Left lung (tissue), 4 donors: ENCODE measurements at regions not wholly inside any gene's neighbourhood (a gene's known extent, or its start where the extent isn't known, plus 50 kb on each side); places are given as distances from the start of the nearest gene placed in this dataset.
A peak's percentile ranks its signal among the peaks of the same experiment; 100 is the strongest.

Experiments used
- ATAC-seq: fragments of 200-7000 bp; cut with Tn5 transposase; one replicate; pipeline ENCODE4 v1.9.1; 2020; ENCODE audit warnings: moderate library complexity
- DNase-seq, 4 donors: peaks; one replicate each; pipeline ENCODE4 v3.0.0-alpha.2; 2013 to 2020
- H3K27ac ChIP-seq, 2 donors: fragments of 200-600 bp; sonication (generic) in 1 of 2; one replicate each; pipeline versions ENCODE4 v1.5.0 to v1.8.0; 2020 to 2021
- H3K27me3 ChIP-seq, 2 donors: fragments of 200-600 bp; sonication (generic) in 1 of 2; one replicate each; pipeline versions ENCODE4 v1.5.0 to v1.8.0; 2020 to 2021
- H3K36me3 ChIP-seq, 2 donors: fragments of 200-600 bp; sonication (generic) in 1 of 2; one replicate each; pipeline versions ENCODE4 v1.5.0 to v1.8.0; 2020 to 2021
- H3K4me1 ChIP-seq, 2 donors: fragments of 200-600 bp; one replicate each; pipeline ENCODE4 v1.8.0; 2021
- H3K4me3 ChIP-seq, 2 donors: fragments of 200-600 bp; sonication (generic) in 1 of 2; one replicate each; pipeline versions ENCODE4 v1.5.0 to v1.8.0; 2020 to 2021; ENCODE audit warnings: mild to moderate bottlenecking in 1 of 2
- H3K9me3 ChIP-seq, 2 donors: fragments of 200-600 bp; sonication (generic) in 1 of 2; one replicate each; pipeline versions ENCODE4 v1.5.0 to v1.8.0; 2020 to 2021
- intact Hi-C, 2 donors: fragments of 100-400 bp; cut with DNase I; formaldehyde crosslinking; loops; one replicate each; pipeline versions ENCODE4 v1.11.2 to v1.14.2; 2022
- TF ChIP-seq, protein P1 (sequence below), 2 donors: fragments of 200-600 bp; sonication (generic) in 1 of 2; IDR thresholded peaks; one replicate each; pipeline versions ENCODE4 v1.5.0 to v1.8.0; 2021; ENCODE audit warnings: antibody characterized with exemption in 2 of 2
- donor health status: DM: no; HTN: yes; CAD: no.
- donor health status: DM: no; HTN: no; CAD: no.

DNA sequence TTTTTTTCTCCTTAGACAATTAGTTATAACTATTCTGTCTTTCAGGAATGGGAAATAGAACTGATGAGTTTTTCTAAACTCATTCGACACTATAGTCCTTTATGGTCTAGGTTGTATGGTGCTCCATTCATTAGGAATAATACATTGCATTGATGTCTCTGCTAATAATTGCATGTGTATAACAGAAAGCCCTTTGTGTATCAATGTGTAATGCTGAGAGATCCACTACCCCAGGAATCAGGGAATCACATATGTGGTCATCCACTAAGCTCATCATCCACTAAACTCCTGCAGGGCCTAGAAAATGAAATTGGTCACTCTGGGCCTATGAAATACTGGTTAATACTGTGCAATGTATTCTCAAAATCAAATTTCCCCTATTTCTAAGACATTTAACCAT is 242.0 kb upstream of the CDH18 start:
- Histone ChIP-seq H3K4me1 (no peaks in the 10 kb centered on the region), H3K4me3 (no peak overlapping the region), H3K9me3 (no peaks in the 10 kb centered on the region), H3K36me3 (no peaks in the 10 kb centered on the region), H3K27me3 (no peaks in the 10 kb centered on the region), H3K27ac (no peak overlapping the region)
- DNase-seq (no peak), ATAC-seq (no peak)
- TF ChIP-seq, protein P1, sequence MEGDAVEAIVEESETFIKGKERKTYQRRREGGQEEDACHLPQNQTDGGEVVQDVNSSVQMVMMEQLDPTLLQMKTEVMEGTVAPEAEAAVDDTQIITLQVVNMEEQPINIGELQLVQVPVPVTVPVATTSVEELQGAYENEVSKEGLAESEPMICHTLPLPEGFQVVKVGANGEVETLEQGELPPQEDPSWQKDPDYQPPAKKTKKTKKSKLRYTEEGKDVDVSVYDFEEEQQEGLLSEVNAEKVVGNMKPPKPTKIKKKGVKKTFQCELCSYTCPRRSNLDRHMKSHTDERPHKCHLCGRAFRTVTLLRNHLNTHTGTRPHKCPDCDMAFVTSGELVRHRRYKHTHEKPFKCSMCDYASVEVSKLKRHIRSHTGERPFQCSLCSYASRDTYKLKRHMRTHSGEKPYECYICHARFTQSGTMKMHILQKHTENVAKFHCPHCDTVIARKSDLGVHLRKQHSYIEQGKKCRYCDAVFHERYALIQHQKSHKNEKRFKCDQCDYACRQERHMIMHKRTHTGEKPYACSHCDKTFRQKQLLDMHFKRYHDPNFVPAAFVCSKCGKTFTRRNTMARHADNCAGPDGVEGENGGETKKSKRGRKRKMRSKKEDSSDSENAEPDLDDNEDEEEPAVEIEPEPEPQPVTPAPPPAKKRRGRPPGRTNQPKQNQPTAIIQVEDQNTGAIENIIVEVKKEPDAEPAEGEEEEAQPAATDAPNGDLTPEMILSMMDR (IDR thresholded peaks at IDR 0.05): no peak
- intact Hi-C loops: no loop called here

DNA sequence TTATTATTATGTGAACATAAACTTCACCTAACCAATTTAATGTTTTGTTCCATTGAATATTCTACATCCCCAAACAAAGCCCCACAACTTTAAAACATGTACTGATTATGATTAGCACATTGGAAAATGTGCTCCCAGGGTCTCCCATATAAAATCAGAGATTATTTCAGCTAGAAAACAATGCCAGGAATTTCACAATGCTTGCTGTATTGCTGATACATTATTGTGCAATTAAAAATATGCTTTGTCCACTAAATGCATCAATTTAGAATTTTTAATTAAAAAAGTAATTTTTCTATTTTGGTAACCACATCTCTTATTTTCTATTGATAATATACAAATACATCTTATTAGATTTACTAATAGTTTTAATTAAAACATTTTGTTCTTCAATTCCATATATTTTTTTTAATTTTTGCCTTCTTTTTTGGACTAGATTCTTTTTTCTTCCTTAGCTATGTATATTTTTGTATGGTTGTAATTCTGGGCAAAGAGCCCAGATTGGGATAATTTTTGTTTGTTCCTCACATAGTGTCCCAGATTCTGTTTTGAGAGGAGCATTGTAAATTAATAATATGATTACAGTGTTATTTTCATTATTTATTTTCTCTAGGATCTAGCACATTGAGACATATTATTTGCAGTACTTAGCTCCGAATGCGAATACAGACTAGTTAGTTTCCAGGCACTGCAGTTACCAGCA is 241.5 kb upstream of the CDH18 start:
- DNase-seq: peak in 2 of 4 donors; percentile 48 to 66
- TF ChIP-seq, protein P1 (IDR thresholded peaks at IDR 0.05): no peak
- Histone ChIP-seq H3K27ac (no peak overlapping the region), H3K36me3 (no peaks in the 10 kb centered on the region), H3K27me3 (no peaks in the 10 kb centered on the region), H3K4me1 (no peaks in the 10 kb centered on the region), H3K9me3 (no peaks in the 10 kb centered on the region), H3K4me3 (no peak overlapping the region)
- no peak for ATAC-seq
- intact Hi-C loops: no loop called here

DNA sequence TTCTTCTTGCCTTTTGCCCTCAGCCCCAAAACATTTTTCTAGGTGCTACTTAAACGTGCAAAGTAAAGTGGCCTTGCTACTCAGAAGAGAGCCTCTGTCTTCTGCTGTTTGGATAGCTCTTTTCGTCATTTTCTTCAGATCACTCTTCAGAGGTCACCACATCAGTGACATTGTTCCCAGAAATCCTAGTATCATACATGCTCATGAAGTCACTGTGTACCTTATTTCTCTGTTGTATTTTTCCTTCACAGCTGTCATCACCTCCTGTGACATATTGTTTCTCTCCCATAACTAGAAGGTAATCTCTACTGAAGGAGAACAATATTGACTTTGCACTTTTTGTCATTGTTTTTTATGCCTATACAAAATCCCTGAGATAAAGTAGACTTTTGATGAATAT is 237.0 kb upstream of the CDH18 start:
- TF ChIP-seq, protein P1 (IDR thresholded peaks at IDR 0.05): no peak

DNA sequence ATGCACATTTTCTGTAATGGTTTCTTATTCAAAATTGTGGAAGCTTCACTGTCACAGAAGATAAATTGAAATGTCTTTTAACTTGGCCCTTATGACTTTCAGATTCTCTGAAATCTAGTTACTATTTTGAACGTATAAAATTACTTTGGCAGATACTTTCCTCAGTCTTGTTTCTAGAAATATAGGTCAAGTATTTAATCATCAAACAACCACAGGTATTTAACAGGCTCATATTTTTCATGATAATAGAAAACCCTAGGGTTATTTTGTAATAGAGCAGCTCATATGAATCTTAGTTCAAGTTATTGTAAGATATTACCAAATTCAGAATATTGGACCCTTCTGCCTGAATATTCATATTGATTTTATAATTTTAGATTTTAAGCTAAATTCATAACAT is 236.0 kb upstream of the CDH18 start:
- intact Hi-C loops: no loop called here
- Histone ChIP-seq H3K4me1 (no peaks in the 10 kb centered on the region), H3K27ac (no peak overlapping the region), H3K36me3 (no peaks in the 10 kb centered on the region), H3K27me3 (no peaks in the 10 kb centered on the region), H3K4me3 (no peak overlapping the region), H3K9me3 (no peaks in the 10 kb centered on the region)
- TF ChIP-seq, protein P1 (IDR thresholded peaks at IDR 0.05): no peak
- no peak for ATAC-seq
- no peak for DNase-seq

More for the DNA sequence above, 237.0 kb upstream of the CDH18 start:
- Histone ChIP-seq H3K4me3 (no peak overlapping the region), H3K36me3 (no peaks in the 10 kb centered on the region), H3K27me3 (no peaks in the 10 kb centered on the region), H3K4me1 (no peaks in the 10 kb centered on the region), H3K27ac (no peak overlapping the region), H3K9me3 (no peaks in the 10 kb centered on the region)
- intact Hi-C loops: no loop called here
- no peak for DNase-seq
- no peak for ATAC-seq

DNA sequence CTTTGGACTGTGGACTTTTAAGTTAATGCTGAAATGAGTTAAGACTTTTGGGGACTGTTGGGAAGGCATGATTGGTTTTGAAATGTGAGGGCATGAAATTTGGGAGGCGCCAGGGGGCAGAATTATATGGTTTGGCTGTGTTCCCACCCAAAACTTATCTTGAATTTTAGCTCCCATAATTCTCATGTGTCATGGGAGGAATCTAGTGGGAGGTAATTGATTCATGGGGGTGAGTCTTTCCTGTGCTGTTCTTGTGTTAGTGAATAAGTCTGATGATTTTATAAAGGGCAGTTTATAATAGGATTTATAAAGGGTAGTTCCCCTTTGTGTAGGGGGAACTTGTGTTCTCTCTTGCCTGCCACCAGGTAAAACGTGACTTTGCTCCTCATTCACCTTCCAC is 235.5 kb upstream of the CDH18 start:
- H3K4me1 ChIP-seq: no peaks in the 10 kb centered on the region
- no peak for DNase-seq
- intact Hi-C loops: no loop called here
- TF ChIP-seq, protein P1 (IDR thresholded peaks at IDR 0.05): no peak
- H3K4me3 ChIP-seq: no peak overlapping the region
- H3K27ac ChIP-seq: no peak overlapping the region
- H3K36me3 ChIP-seq: no peaks in the 10 kb centered on the region
- H3K27me3 ChIP-seq: no peaks in the 10 kb centered on the region
- no peak for ATAC-seq
- H3K9me3 ChIP-seq: no peaks in the 10 kb centered on the region
